ENCODE measurements at regions not wholly inside any gene's neighbourhood (a gene's known extent, or its start where the extent isn't known, plus 50 kb on each side); places are given as distances from the start of the nearest gene placed in this dataset.

DNA sequence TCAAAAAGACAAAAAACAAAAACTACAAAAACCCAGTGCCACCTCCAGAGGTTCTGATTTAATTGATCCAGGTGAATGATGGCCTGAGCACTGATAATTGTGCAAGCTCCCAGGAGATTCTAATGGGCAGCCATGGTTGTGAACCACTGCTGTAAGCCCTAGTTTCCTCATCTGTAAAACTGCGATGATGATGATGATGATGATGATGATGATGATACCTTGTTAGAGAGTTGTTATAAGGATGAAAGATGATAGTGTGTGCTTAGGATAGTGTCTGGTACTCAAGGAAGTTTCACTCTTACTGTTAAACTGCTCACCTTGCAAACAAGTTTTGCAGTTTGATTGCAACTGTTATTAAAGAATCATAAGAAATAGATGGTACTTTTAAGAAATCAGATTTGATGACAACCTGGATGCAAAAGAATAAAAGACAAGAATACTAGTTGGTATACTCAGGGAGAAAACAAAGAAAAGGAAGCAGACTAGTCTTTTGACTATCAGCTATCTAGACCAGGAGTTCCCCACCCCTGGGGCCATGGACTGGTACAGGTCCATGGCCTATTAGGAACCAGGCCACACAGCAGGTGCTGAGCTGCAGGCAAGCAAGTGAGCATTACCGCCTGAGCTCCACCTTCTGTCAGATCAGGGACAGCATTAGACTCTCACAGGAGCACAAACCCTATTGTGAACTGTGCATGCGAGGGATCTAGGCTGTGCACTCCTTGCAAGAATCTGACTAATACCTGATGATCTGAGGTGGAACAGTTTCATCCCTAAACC is 98.0 kb downstream of the OR2K2 start:
- no peak overlapping the region for H3K9ac ChIP-seq (ENCODE audit: insufficient read length)
- DNase-seq (ENCODE audit: low read depth, low spot score) = no peak
- TF ChIP-seq FOXP2 (optimal IDR thresholded peaks at IDR 0.05; ENCODE audit: control extremely low read depth, extremely low read length, insufficient read depth) (no peak), POLR2AphosphoS5 (IDR thresholded peaks at IDR 0.05; ENCODE audit: borderline replicate concordance, low read depth, low read length) (no peak), EZH2 (IDR thresholded peaks at IDR 0.05) (no peak)
- H3K9me3 ChIP-seq (ENCODE audit: low read depth, low read length) = peaks cover 4% of the 10 kb centered on the region; the same call in 1 of the 2 replicates
- no peaks in the 10 kb centered on the region for H3K36me3 ChIP-seq (ENCODE audit: insufficient read depth, low read length)
- no peak overlapping the region for H3K27ac ChIP-seq
- H3K4me3 ChIP-seq = no peak overlapping the region

DNA sequence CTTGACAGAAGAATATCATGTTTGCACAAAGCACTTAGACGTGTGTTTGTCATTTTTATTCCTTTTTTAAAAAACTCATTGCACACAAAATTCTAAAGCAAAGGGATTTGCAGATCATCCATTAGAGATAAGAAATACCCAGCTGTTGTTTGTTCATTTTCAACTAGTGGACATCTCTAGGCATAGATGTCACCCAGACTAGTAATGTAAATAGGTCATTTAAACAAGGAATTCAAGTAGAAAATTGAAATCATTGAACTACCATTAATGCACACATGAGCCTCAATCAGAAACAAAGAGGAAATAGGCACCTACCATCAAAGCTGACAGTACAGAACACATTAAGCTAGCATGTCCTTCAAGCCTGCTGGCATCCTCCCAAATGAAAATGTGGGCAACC is 107.3 kb downstream of the OR2K2 start:
- no peak overlapping the region for H3K4me3 ChIP-seq

DNA sequence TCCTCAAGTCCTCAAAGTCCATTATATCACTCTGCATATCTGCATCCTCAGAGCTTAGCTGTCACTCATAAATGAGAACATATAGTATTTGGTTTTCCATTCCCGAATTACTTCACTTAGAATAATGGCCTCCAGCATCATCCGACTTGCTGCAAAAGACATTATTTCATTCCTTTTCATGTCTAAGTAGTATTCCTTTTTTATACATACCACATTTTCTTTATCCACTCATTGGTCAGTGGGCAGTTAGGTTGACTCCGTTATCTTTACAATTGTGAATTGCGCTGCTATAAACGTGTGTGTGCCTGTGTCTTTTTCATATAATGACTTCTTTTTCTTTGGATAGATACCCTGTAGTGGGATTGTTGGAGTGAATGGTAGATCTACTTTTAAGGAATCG is 117.2 kb downstream of the OR2K2 start:
- H3K9ac ChIP-seq (ENCODE audit: insufficient read length) = no peak overlapping the region

More for the DNA sequence above, 107.3 kb downstream of the OR2K2 start:
- TF ChIP-seq FOXP2 (optimal IDR thresholded peaks at IDR 0.05; ENCODE audit: control extremely low read depth, extremely low read length, insufficient read depth) = no peak
- no peak for TF ChIP-seq EZH2 (IDR thresholded peaks at IDR 0.05)
- no peak for TF ChIP-seq POLR2AphosphoS5 (IDR thresholded peaks at IDR 0.05; ENCODE audit: borderline replicate concordance, low read depth, low read length)
- DNase-seq (ENCODE audit: low read depth, low spot score) = no peak
- Histone ChIP-seq H3K9me3 (ENCODE audit: low read depth, low read length) (peaks cover 5% of the 10 kb centered on the region; the same call in 1 of the 2 replicates), H3K36me3 (ENCODE audit: insufficient read depth, low read length) (no peaks in the 10 kb centered on the region), H3K27ac (no peak overlapping the region), H3K9ac (ENCODE audit: insufficient read length) (no peak overlapping the region)

DNA sequence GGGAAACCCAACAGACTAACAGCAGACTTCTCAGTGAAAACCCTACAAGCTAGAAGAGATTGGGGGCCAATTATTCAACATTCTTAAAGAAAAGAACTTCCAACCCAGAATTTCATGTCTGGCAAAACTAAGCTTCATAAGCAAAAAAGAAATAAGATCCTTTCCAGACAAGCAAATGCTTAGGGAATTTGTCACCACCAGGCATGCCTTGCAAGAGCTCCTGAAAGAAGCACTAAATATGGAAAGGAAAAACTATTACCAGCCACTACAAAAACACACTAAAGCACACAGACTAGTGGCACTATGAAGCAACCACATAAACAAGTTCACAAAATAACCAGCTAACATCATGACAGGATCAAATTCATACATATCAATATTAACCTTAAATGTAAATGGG is 131.1 kb downstream of the OR2K2 start:
- Histone ChIP-seq H3K9me3 (ENCODE audit: low read depth, low read length) (no peaks in the 10 kb centered on the region), H3K36me3 (ENCODE audit: insufficient read depth, low read length) (no peaks in the 10 kb centered on the region), H3K9ac (ENCODE audit: insufficient read length) (no peak overlapping the region), H3K4me3 (no peak overlapping the region), H3K27ac (no peak overlapping the region)
- TF ChIP-seq FOXP2 (optimal IDR thresholded peaks at IDR 0.05; ENCODE audit: control extremely low read depth, extremely low read length, insufficient read depth) (no peak), EZH2 (IDR thresholded peaks at IDR 0.05) (no peak), POLR2AphosphoS5 (IDR thresholded peaks at IDR 0.05; ENCODE audit: borderline replicate concordance, low read depth, low read length) (no peak)
- DNase-seq (ENCODE audit: low read depth, low spot score) = no peak

More for the DNA sequence above, 117.2 kb downstream of the OR2K2 start:
- no peak overlapping the region for H3K27ac ChIP-seq
- no peaks in the 10 kb centered on the region for H3K9me3 ChIP-seq (ENCODE audit: low read depth, low read length)
- TF ChIP-seq EZH2 (IDR thresholded peaks at IDR 0.05) = no peak
- TF ChIP-seq POLR2AphosphoS5 (IDR thresholded peaks at IDR 0.05; ENCODE audit: borderline replicate concordance, low read depth, low read length) = no peak
- TF ChIP-seq FOXP2 (optimal IDR thresholded peaks at IDR 0.05; ENCODE audit: control extremely low read depth, extremely low read length, insufficient read depth) = no peak
- no peaks in the 10 kb centered on the region for H3K36me3 ChIP-seq (ENCODE audit: insufficient read depth, low read length)
- no peak overlapping the region for H3K4me3 ChIP-seq
- DNase-seq (ENCODE audit: low read depth, low spot score) = no peak

DNA sequence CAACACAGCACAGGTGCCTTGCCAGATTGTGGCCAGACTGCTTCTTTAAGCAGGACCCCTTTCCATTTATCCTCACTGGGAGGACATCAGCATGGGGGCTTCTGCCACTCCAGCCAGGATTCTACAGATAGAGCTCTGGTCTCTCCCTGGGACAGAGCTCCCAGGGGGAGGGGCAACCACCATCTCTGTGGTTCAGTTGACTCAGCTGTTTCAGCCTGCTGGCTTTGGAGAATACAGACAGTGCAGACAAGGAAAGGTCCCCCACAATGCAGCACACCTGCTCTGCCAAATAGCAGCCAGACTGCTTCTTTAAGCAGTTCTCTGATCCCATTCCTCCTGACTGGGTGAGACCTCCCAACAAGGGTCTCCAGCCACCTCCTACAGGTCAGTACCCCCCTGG is 132.8 kb downstream of the OR2K2 start:
- no peak for DNase-seq (ENCODE audit: low read depth, low spot score)
- Histone ChIP-seq H3K36me3 (ENCODE audit: insufficient read depth, low read length) (no peaks in the 10 kb centered on the region), H3K9ac (ENCODE audit: insufficient read length) (no peak overlapping the region), H3K9me3 (ENCODE audit: low read depth, low read length) (no peaks in the 10 kb centered on the region), H3K4me3 (no peak overlapping the region), H3K27ac (no peak overlapping the region)
- TF ChIP-seq EZH2 (IDR thresholded peaks at IDR 0.05) (no peak), FOXP2 (optimal IDR thresholded peaks at IDR 0.05; ENCODE audit: control extremely low read depth, extremely low read length, insufficient read depth) (no peak), POLR2AphosphoS5 (IDR thresholded peaks at IDR 0.05; ENCODE audit: borderline replicate concordance, low read depth, low read length) (no peak)

DNA sequence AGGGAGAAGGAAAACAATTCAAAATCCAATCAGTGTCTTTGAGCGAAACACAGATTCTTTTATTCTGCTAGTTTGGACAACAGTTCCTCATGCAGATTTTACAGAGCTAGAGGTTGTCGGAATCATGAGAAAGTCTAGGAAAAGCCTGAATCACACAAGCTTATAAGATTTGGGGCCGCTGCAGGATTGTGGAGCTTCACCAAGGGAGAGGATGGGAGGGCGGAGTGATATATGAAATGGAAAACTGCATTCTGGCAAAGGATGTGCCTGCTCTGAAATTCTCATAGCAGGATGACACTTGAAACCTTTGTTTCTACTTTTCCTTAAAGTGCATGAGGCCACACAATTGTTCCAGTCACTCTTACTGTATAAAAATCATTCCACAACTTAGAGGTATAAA is 134.3 kb downstream of the OR2K2 start:
- Histone ChIP-seq H3K9me3 (ENCODE audit: low read depth, low read length) (no peaks in the 10 kb centered on the region), H3K27ac (no peak overlapping the region), H3K4me3 (no peak overlapping the region), H3K9ac (ENCODE audit: insufficient read length) (no peak overlapping the region), H3K36me3 (ENCODE audit: insufficient read depth, low read length) (no peaks in the 10 kb centered on the region)
- no peak for DNase-seq (ENCODE audit: low read depth, low spot score)
- TF ChIP-seq EZH2 (IDR thresholded peaks at IDR 0.05) (no peak), POLR2AphosphoS5 (IDR thresholded peaks at IDR 0.05; ENCODE audit: borderline replicate concordance, low read depth, low read length) (no peak), FOXP2 (optimal IDR thresholded peaks at IDR 0.05; ENCODE audit: control extremely low read depth, extremely low read length, insufficient read depth) (no peak)

DNA sequence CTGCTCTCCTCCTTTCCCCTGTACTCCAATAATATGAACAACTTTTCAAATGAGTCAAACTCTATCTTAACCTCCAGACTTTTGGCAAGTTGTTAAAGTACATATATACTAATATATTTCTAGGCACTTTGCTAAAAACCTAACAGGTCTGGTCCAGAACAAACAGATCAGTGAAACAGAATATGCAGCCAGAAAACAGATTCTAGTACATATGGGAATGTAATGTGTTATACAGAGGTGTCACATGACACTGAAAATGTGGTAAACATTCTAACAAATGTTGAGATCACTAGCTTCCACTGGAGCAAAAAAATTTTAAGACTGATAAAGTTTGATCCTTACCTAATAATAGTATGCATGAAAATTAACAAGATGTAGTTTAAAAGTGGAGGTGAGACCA is 136.9 kb downstream of the OR2K2 start:
- DNase-seq (ENCODE audit: low read depth, low spot score) = no peak
- Histone ChIP-seq H3K9me3 (ENCODE audit: low read depth, low read length) (no peaks in the 10 kb centered on the region), H3K4me3 (no peak overlapping the region), H3K27ac (no peak overlapping the region), H3K36me3 (ENCODE audit: insufficient read depth, low read length) (no peaks in the 10 kb centered on the region), H3K9ac (ENCODE audit: insufficient read length) (no peak overlapping the region)
- no peak for TF ChIP-seq FOXP2 (optimal IDR thresholded peaks at IDR 0.05; ENCODE audit: control extremely low read depth, extremely low read length, insufficient read depth)
- TF ChIP-seq POLR2AphosphoS5 (IDR thresholded peaks at IDR 0.05; ENCODE audit: borderline replicate concordance, low read depth, low read length) = no peak
- no peak for TF ChIP-seq EZH2 (IDR thresholded peaks at IDR 0.05)

DNA sequence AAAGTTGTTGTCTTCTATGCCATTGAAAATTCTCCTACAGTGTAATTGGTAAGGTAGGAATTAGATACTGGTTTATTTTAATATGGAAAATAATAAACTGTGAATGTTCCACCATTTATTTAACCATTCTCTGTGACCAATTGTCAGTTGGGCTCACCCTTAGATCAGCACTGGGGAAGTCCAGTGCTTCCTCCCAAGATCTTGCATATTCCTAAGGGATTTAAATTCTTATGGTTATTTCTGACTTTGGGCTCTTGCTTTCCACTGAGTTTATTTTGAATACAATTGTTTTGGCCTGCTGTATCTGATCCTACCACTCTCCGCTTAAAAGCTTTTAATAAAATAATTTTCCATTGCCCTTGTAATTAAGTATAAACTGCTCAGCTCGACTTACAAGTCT is 137.4 kb downstream of the OR2K2 start:
- H3K27ac ChIP-seq = no peak overlapping the region
- H3K9ac ChIP-seq (ENCODE audit: insufficient read length) = no peak overlapping the region
- no peaks in the 10 kb centered on the region for H3K36me3 ChIP-seq (ENCODE audit: insufficient read depth, low read length)
- no peaks in the 10 kb centered on the region for H3K9me3 ChIP-seq (ENCODE audit: low read depth, low read length)
- TF ChIP-seq EZH2 (IDR thresholded peaks at IDR 0.05) (no peak), FOXP2 (optimal IDR thresholded peaks at IDR 0.05; ENCODE audit: control extremely low read depth, extremely low read length, insufficient read depth) (no peak), POLR2AphosphoS5 (IDR thresholded peaks at IDR 0.05; ENCODE audit: borderline replicate concordance, low read depth, low read length) (no peak)
- DNase-seq (ENCODE audit: low read depth, low spot score) = no peak
- no peak overlapping the region for H3K4me3 ChIP-seq

Data from SK-N-MC (cell line).